ENCODE measurements at regions not wholly inside any gene's neighbourhood (a gene's known extent, or its start where the extent isn't known, plus 50 kb on each side); places are given as distances from the start of the nearest gene placed in this dataset.
"Not testable (repeated sequence)": the region's sequence is repeated elsewhere in the genome, so short reads cannot be mapped to it uniquely, and the experiment has no call there.

DNA sequence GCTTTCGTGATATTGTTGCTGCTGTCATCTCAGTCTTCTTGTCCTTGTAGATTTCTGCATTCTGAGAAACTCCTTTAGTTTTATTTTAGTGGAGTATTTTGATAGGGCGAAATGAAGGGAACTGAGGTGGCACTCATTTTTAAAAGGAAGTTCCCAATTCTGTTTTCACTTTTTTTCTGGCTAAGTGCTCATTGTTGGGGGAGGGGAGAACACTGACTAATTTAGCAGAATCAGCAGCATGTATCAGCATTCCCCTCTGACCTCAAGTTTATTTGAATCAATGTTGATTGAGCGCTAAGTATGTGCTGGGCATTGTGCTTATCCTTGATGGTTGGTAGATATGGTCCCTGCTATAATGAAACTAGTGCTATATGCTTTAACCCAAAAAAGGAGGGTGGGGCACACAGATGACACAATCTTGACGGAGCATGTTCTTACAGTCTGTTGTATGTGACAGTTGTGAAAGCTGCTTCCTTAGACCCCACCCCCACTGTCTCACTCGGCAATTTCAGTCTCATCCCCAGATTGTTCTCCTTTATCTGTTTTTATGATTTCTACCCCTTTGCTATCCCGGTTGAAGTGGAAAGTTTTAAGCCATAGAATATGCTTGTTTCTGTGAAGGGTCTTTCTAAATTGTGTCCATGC lies 262.4 kb downstream of the SOX4 start:
- no peak for DNase-seq

DNA sequence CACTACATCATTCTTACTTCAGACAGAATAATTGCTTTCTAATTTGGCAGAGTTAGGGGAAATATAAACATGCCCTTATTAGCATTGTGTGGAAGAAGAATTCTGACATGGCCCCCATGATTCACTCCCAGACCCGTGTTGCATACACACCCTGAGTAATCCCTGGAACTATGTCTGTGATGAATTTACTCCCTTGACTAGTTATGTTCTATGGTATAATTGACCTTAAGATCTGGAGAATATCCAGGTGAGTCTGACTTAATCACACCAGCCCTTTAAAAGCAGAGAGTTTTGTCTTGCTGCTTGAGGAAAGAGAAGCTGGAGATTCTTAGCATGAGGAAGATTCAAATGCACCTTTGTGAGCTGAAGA lies 262.9 kb downstream of the SOX4 start:
- DNase-seq = no peak

DNA sequence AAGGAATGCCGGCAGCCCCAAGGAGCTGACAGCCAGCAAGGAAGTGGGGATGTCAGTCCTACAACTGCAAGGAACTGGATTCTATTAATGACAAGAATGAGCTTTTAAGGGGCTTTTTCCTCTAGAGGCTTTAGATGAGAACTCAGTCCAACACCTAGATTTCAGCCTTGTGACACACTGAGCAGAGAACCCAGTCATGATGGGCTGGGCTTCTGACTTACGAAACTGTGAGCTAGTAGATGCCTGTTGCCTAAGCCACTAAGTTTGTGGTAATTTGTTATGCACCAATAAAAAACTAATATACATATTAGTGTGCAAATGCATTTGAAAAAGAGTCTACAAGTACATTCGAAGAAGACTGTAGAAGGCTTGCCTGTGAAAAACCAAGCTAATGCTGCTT lies 263.3 kb downstream of the SOX4 start:
- DNase-seq = no peak

DNA sequence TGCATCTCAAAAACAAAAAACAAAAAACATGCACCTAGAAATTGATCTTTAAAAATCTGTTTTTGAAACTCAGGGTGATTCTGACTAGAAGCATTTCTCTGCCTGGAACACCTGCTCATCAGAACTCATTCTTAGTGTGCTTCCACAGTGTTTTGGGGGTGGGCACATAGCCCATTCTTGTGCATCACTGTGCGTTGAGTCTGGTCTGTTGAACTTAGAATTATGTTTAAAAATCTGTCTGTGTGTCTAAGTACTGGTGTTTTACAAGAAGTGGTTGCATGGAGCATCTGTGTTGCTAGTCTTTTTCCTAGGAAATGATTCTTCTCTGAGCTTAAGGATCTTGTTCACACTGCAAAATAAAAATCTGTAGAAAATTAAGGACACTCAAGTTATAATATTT lies 264.5 kb downstream of the SOX4 start:
- no peak for DNase-seq

DNA sequence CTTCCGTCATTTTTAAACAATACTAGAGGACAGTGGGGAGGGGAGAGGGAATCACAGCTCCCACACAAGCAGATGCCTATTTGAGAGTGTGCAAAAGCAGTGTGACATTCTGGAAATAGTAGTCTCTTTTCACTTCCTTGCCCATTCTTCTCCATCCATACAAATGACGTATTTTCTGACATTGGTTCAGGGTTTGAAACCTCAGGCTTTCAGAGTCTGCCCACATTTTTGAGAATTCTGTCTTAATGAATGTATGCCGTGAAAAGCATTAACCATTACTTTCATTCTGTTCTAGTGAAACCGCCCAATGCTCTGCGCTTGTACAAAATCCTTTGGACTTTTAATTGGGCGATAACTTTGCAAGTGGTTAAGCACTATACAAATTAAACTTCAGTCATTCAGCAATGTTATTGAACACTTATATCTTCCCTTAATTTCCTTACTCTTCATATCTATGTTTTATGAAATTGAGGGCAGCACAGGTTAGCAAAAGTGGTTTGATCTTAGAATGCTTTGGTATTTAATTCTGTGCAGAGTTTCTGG lies 265.7 kb downstream of the SOX4 start:
- DNase-seq = no peak

DNA sequence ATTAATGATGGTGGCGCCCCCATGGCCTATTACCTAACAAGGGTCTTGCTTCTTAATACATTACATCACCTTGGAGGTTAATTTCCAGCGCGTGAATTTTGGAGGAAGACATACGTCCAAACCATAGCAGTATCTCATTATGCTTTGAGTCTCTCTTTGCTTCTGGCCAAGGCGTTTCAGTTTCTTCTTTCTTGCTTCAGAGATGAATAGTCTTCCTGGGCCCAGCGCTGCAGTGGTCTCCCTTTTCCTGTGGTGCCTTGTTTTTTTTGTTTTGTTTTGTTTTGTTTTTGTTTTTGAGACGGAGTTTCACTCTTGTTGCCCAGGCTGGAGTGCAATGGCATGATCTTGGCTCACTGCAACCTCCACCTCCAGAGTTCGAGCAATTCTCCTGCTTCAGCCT lies 268.4 kb downstream of the SOX4 start:
- no peak for DNase-seq

DNA sequence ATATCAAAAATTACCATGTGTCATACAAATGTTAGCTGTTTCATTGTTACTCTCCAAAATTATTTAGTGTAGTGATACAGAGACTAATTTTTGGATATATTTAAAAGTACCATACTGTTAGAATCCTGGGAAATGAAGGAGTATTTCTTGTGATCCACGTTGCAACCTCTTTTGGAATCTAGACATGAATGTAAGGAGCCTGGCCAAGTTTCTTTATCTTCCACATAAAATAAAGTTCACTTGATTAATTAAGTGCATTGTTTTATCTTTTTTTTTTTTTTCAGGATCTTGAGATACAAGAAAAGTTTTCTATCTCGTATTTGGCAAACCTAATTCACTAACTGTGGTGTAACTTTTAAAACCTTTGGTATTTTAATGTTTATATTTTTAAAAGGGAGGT lies 270.7 kb downstream of the SOX4 start:
- no peak for DNase-seq

DNA sequence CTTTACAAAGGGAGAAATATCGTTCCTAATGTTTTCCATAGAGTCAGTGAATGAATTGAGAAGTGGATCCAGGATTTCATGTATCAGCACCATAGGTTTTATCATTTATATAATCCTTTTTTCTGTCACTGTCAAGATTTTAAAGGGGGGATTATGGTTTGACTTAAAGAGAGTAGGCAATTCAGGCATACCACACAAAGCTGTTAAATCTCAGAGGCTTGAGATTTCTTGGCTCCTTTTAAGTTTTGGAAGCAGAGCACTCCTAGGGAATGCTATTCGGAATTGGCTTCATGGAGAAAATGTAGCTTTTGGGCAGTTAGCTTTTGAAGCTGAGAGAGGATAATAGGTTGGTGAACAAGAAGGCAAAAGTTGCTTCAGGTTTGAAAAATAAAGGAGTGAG lies 274.7 kb downstream of the SOX4 start:
- no peak for DNase-seq

DNA sequence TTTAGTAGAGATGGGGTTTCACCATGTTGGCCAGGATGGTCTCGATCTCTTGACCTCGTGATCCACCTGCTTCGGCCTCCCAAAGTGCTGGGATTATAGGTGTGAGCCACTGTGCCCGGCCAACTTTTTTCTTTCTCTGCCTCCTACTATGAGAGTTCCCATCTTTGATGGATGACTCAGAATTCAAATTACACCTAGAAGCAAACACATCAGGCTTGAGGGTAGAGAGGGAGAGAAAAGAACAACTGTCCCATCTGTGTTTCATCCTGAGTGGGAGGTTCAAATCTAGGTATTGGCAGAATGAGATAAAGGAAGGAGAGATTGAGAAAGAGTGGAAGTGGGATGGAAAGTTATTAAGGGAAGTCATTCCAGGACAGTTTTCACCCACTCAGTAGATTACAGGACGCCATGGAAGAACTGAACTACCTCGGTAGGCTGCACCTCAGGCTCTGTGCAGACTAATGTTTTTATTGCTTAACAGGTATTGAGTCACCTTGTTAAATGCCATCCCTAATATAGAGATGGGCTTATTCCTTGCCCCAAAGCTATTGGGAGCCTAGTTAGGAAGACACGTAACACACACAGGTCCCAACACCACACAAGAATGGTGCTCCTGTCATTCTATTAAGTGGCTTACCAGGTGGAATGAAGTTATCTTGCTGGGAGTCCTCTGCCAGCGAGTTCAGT lies 275.7 kb downstream of the SOX4 start:
- DNase-seq = no peak

DNA sequence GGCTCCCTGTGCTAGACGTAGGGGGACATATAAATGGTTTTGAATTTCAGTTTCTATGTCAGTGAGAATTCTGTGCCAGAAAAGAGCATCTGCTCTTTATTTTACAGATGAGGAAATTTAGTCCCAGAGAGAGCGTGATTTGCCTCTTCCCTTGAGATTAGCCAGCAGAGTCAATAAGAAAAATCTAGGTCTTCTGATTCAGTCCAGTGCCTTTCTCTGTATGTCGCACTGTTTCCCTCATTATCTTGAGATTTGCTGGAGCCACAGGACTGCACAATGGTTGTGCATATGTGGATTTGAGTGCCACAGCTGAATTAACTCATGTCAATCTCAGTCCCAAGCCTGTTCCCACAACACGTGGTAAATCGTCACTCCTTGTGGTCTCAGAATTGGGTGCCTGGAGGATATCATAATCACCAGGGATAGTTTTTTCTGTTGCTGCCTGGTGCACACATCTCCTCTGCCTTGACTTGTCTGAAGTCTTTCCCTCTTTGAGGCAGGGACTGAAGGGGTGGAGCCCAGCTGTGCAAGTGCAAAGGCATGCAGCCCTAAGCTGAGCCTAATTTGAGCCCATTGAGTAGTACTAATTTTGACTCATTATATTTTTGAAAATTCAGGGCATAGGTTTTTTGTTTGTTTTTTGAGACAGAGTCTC lies 276.7 kb downstream of the SOX4 start:
- no peak for DNase-seq

DNA sequence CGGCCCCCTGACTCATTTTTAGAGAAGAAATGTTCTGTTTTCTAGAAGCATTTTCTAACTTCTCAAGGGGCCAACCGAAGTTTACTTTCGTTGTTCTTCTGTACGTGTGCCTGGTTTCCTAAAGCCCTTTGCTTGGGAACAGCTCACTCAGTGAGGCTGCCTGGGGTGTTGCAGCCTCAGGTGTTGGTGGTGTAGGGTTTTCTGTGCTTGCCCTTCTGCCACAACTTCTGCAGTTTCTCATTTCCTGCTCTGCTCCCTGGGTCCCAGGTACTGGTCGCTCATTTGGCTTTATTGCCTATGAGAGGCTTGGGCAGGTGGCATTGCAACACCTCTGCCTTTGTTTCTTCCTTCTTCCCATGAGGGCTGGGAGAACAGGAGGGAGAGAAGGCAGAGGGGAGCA lies 278.3 kb downstream of the SOX4 start:
- no peak for DNase-seq

DNA sequence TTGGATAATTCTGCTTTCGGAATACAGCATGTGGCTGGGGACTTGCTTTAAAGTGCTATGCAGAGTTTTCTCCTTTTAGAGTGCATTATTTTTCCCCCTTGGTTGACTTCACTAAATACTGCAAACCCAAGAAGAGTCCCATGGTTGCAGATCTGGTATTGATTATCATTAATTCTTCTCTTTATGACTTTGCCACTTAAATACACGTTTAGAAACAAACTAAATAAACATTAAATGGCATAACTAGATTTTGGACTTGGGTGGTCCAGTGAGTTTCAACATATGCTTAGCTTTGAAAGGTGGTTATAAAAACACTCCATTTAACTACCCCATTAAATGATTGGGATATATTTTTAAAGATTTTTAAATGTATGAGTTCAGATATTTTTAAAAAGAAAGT lies 279.2 kb downstream of the SOX4 start:
- no peak for DNase-seq

DNA sequence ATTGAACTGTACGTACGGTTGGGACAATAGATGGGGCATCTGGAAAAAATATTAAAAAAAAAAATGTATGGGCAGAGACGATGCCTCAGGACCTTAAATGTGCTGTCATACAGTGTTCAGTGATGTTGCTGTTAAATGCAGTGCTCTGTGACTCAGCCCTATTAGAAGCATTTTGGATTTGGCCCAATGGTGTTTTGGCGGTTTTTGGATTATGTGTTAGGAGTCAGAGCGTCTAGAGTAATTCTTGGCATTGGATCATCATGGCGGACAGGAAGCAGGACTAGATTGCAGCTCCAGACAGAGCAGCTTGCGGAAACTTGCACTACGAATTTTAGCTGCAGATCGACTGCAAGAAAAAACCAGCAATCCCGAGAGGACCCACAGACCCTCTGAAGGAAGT lies 280.0 kb downstream of the SOX4 start:
- no peak for DNase-seq

DNA sequence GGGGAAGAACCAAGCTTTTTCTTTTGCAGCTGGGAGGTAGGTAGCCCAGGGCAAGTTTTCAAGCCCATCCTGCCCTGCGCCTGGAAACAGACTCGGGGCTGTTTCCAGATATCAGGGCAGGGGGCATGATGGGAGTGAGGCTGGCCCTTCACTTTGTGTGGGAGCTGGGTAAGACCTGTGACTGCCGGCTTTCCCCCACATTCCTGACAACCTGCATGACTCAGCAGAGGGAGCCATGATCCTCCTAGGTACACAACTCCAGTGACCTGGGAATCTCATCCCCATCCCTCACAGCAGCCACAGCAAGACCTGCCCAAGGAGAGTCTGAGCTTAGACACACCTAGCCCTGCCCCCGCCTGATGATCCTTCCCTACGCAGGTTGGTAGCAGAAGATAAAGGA lies 280.8 kb downstream of the SOX4 start:
- no peak for DNase-seq

DNA sequence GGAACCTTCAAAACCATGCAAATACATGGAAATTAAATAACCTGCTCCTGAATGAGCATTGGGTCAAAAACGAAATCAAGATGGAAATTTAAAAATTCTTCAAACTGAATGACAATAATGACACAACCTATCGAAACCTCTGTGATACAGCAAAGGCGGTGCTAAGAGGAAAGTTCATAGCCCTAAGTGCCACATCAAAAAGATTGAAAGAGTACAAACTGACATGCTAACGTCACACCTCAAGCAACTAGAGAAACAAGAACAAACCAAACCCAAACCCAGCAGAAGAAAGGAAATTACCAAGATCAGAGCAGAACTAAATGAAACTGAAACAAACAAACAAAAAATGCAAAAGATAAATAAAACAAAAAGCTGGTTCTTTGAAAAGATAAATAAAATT lies 283.5 kb downstream of the SOX4 start:
- not testable (repeated sequence) for DNase-seq

DNA sequence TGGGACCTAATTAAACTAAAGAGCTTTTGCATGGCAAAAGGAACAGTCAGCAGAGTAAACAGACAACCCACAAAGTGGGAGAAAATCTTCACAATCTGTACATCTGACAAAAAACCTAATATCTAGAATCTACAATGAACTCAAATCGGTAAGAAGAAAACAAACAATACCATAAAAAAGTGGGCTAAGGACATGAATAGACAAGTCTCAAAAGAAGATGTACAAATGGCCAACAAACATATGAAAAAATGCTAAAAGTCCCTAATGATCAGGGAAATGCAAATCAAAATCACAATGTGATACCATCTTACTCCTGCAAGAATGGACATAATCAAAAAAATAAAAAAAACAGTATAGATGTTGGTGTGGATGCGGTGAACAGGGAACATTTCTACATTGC lies 286.7 kb downstream of the SOX4 start:
- DNase-seq = not testable (repeated sequence)

DNA sequence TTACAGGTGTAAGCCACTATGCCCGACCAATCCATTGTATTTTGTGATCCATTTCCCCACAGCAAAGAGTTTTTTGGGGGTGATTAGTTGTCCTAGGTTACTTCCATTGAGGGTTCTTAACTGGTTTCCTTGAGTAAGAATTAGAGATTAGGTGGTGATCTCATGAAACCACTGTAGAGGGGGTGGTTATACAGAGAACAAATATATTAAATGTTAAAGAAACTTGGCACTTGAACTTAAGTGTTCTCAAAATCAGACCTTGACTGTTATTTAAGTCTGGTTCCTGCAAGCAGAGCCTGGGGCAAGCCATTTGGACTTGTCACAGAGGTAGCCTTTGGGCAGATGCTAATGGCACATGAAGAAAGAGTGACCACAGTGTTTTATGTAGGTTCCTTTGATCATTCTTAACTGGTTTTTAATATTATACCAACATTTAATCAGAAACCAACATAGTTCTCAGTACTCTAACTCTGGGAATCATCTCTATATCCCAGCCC lies 288.5 kb downstream of the SOX4 start:
- no peak for DNase-seq

DNA sequence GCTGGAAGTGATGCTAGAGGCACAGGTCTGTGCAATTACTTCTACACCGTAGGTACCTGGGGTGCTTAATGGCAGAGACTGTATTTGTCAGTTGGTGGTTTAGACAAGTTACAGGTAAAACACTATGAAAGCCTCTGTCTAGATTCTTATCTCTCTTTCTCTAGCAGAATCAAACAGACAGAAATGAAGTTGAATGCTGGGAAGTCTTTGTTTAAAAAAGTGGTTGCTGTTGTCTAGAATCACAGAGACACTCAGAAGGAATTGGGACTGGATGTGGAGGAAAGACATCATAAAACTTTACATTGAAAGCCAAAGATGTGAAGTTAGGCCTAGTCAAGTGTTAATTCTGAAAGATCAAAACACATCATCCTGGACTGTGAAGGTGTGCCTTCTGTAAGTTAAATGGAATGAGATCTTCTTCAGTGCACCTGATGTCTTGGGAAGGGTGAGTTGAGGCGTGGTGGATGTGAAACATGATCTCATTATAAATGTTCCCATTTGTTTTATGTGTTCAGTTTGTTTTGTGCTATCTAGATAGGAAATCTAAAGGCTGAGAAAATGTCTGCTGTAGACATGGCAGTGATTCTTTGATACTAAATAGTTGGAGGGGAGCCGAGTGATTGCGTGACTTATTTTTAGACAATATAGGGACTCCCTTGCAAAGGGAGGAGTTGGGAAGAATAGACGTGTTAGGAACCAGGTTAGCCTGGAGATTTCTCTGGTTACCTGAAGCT lies 290.2 kb downstream of the SOX4 start:
- DNase-seq = no peak

DNA sequence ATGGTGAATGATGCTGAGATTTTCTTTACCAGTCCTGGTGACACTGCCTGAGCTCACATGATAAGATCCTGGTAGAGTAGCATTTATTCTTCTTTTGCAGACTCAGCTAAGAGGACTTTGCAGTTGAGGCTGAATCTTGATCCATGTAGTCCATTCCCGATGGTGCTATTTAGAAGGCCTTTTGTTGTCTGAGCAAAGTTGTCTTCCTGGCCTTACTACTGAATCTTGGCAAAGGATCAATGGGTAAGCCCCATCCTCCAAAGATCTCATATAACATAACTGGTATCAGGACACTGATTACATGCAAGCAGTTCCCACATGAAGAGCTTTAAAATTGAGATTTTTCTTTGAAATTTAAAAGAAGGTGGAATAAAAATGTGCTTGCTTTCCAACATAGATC lies 291.6 kb downstream of the SOX4 start:
- no peak for DNase-seq

DNA sequence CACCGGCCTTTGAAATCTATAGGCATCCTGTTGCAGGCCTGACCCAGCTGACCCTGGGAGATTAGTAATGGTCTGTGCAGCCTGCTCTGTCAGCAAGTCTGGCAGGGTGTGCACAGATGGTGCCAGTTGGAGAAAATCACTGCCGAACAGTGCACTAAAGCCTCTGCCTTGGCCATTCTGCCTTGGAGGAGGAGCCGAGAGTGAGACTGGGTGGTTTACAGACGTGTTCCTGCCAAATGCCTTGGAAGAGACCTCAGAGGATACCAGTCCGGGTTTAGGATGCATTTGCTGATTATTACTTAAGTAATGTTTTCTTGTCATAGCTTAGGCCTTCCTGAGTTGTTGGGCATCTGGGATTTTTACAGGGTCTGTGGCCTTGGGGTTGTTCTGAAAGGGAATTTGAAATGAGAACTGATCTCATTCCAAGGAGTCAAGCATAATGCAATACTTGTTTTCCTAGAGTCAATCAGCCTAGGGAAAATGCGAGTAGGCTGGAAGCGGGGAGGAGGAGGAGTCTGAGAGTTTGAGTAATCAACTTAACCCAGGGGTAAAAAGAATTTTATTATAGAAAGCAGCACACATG lies 292.1 kb downstream of the SOX4 start:
- peak; percentile 9 for DNase-seq

DNA sequence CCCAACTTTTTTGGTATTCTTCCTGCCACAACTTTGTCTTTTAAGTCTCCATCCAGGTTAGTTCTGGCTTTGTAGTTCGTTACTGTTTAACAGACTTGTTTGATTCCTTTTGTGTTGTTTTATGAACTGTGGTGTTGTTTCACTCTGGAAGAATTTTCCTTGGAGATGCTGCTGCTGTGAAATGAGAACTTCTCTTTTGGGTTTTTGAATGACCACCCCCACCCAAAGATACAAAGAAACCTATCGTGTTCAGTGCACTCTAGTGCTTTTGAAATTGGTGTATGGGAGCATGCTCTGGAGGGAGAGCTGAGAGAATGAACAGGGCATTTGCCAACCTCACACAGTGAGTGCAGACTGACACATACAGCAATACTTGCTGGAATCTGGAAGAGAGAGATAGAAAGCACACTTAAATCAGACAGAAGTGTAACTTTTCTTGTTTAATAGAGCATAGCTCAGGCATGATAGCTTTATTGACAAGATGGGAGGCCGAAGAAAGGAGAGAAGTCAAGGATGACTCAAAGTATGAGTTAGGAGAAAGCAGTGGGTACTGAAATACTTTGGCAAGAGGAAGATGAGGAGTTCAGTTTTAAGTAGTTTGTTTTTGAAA lies 293.1 kb downstream of the SOX4 start:
- no peak for DNase-seq

Data from occipital lobe (tissue), 1 donor.